ENCODE measurements at regions not wholly inside any gene's neighbourhood (a gene's known extent, or its start where the extent isn't known, plus 50 kb on each side); places are given as distances from the start of the nearest gene placed in this dataset.
"Not testable (repeated sequence)": the region's sequence is repeated elsewhere in the genome, so short reads cannot be mapped to it uniquely, and the experiment has no call there.

GRCh38 chr5:24005384-24005783 is 498.0 kb downstream of the PRDM9 start:
- TF ChIP-seq CTCF (IDR thresholded peaks at IDR 0.05; ENCODE audit: control extremely low read depth, extremely low read depth): no peak
- H3K9me3 ChIP-seq (ENCODE audit: control insufficient read depth in 4 of 4, insufficient read depth in 3 of 4, low read length in 3 of 4): no peaks in the 10 kb centered on the region
- H3K9ac ChIP-seq (ENCODE audit: insufficient read depth in 1 of 2, low read length in 2 of 2): no peak overlapping the region
- no peak for ATAC-seq (ENCODE audit: insufficient read depth, low FRiP score)
- no peaks in the 10 kb centered on the region for H3K4me1 ChIP-seq (ENCODE audit: control insufficient read depth in 5 of 5, insufficient read depth in 5 of 5, low read length in 5 of 5)
- no peaks in the 10 kb centered on the region for H3K27me3 ChIP-seq (ENCODE audit: control insufficient read depth in 3 of 3, insufficient read depth in 3 of 3, low read length in 2 of 3)
- H3K36me3 ChIP-seq (ENCODE audit: control insufficient read depth in 4 of 4, insufficient read depth in 4 of 4, low read length in 4 of 4): no peaks in the 10 kb centered on the region
- DNase-seq: no peak
- no peak overlapping the region for H3K27ac ChIP-seq (ENCODE audit: low read depth in 1 of 2, low read length in 1 of 2)
- H3K4me3 ChIP-seq: no peak overlapping the region

GRCh38 chr5:24017710-24018109 is 510.3 kb downstream of the PRDM9 start:
- not testable (repeated sequence) for H3K9ac ChIP-seq (ENCODE audit: insufficient read depth in 1 of 2, low read length in 2 of 2); H3K9me3 ChIP-seq (ENCODE audit: control insufficient read depth in 4 of 4, insufficient read depth in 3 of 4, low read length in 3 of 4); H3K4me3 ChIP-seq; DNase-seq; ATAC-seq (ENCODE audit: insufficient read depth, low FRiP score); H3K4me1 ChIP-seq (ENCODE audit: control insufficient read depth in 5 of 5, insufficient read depth in 5 of 5, low read length in 5 of 5); H3K27me3 ChIP-seq (ENCODE audit: control insufficient read depth in 3 of 3, insufficient read depth in 3 of 3, low read length in 2 of 3); H3K27ac ChIP-seq (ENCODE audit: low read depth in 1 of 2, low read length in 1 of 2); H3K36me3 ChIP-seq (ENCODE audit: control insufficient read depth in 4 of 4, insufficient read depth in 4 of 4, low read length in 4 of 4)
- 89 to 93% methylated on average over 10 of the region's 10 CpGs for WGBS, 2 donors

GRCh38 chr5:24026288-24026687 is 518.9 kb downstream of the PRDM9 start:
- H3K4me1 ChIP-seq (ENCODE audit: control insufficient read depth in 5 of 5, insufficient read depth in 5 of 5, low read length in 5 of 5): no peaks in the 10 kb centered on the region
- no peaks in the 10 kb centered on the region for H3K27me3 ChIP-seq (ENCODE audit: control insufficient read depth in 3 of 3, insufficient read depth in 3 of 3, low read length in 2 of 3)
- no peak overlapping the region for H3K27ac ChIP-seq (ENCODE audit: low read depth in 1 of 2, low read length in 1 of 2)
- ATAC-seq (ENCODE audit: insufficient read depth, low FRiP score): no peak
- H3K4me3 ChIP-seq: no peak overlapping the region
- DNase-seq: no peak
- H3K9me3 ChIP-seq (ENCODE audit: control insufficient read depth in 4 of 4, insufficient read depth in 3 of 4, low read length in 3 of 4): peaks cover 0 to 9% (median 2%) of the 10 kb centered on the region in 4 donors
- H3K9ac ChIP-seq (ENCODE audit: insufficient read depth in 1 of 2, low read length in 2 of 2): no peak overlapping the region
- no peak for TF ChIP-seq CTCF (IDR thresholded peaks at IDR 0.05; ENCODE audit: control extremely low read depth, extremely low read depth)
- no peaks in the 10 kb centered on the region for H3K36me3 ChIP-seq (ENCODE audit: control insufficient read depth in 4 of 4, insufficient read depth in 4 of 4, low read length in 4 of 4)

GRCh38 chr5:24042688-24043087 is 535.3 kb downstream of the PRDM9 start:
- no peak overlapping the region for H3K4me3 ChIP-seq
- no peak for ATAC-seq (ENCODE audit: insufficient read depth, low FRiP score)

More at GRCh38 chr5:24042688-24043087, 535.3 kb downstream of the PRDM9 start:
- Histone ChIP-seq H3K4me1 (ENCODE audit: control insufficient read depth in 5 of 5, insufficient read depth in 5 of 5, low read length in 5 of 5) (no peaks in the 10 kb centered on the region), H3K9ac (ENCODE audit: insufficient read depth in 1 of 2, low read length in 2 of 2) (no peak overlapping the region), H3K36me3 (ENCODE audit: control insufficient read depth in 4 of 4, insufficient read depth in 4 of 4, low read length in 4 of 4) (no peaks in the 10 kb centered on the region), H3K9me3 (ENCODE audit: control insufficient read depth in 4 of 4, insufficient read depth in 3 of 4, low read length in 3 of 4) (no peaks in the 10 kb centered on the region), H3K27ac (ENCODE audit: low read depth in 1 of 2, low read length in 1 of 2) (no peak overlapping the region), H3K27me3 (ENCODE audit: control insufficient read depth in 3 of 3, insufficient read depth in 3 of 3, low read length in 2 of 3) (no peaks in the 10 kb centered on the region)
- no peak for TF ChIP-seq CTCF (IDR thresholded peaks at IDR 0.05; ENCODE audit: control extremely low read depth, extremely low read depth)
- no peak for DNase-seq
- WGBS, 2 donors: 72 to 77% methylated on average over 2 of the region's 2 CpGs
